Stimulated activated CD4-positive, alpha-beta T cell treated with anti-CD3 and anti-CD28 coated beads, Interleukin-2, amount 100 ng/mL, for 48 hours (primary cell): ENCODE measurements at regions not wholly inside any gene's neighbourhood (a gene's known extent, or its start where the extent isn't known, plus 50 kb on each side); places are given as distances from the start of the nearest gene placed in this dataset.

Experiments
- DNase-seq, 2 donors: peaks; one replicate each; pipeline ENCODE4 v3.0.0-alpha.2; 2020

DNA sequence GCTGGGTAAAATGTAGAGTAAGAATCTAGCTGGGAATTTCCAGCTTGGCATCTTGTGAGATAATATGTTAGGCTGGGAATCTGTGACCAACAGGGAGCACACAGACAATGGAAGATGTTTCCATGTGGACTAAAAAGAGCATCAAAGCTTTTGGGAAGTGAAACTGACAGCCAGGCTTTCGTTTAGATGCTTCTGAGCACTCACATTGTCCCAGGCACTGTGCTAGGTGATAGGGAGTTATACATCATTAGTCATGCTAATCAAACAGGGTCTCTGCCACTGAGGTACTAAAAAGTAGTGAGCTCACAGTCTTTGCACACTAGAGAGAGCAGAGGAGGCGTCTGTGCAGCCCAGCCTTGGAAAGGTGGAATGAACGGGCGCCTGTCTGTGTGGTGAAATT, 101.9 kb upstream of the SCOC start:
- no peak for DNase-seq

GRCh38 chr4:140269369-140269768, 104.1 kb upstream of the SCOC start:
- DNase-seq, result no peak

DNA sequence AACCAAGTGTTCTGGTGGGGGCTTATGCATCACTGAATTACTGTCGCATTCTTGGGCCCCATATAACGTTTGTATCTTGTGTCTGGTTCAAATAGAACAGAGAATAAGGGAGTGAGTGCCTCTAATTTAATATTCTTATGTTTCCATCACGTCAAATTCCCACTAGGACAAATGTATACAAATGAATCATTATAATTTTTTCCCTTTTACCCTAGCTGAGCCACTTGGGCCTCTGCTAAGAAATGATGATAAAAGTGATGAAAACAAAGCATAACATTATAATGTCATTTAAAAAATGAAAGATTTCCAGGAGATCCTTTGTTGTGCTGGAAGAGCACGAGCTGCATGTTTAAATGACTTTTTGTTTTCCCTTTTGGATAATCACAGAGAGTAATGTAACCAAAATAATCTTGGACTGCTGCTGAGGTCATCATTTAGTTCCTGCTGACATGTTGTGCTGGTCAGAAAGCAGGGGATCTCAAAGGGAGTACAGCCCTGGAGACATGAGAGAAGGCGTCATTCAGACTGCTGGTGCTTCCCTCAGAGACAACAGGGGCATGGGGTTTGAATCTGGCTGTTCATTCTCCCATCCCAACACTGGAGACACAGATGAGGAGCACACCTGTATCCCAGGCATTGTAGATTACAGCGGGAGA, 105.1 kb upstream of the SCOC start:
- DNase-seq, result no peak

GRCh38 chr4:140267576-140267975, 105.9 kb upstream of the SCOC start:
- no peak for DNase-seq

DNA sequence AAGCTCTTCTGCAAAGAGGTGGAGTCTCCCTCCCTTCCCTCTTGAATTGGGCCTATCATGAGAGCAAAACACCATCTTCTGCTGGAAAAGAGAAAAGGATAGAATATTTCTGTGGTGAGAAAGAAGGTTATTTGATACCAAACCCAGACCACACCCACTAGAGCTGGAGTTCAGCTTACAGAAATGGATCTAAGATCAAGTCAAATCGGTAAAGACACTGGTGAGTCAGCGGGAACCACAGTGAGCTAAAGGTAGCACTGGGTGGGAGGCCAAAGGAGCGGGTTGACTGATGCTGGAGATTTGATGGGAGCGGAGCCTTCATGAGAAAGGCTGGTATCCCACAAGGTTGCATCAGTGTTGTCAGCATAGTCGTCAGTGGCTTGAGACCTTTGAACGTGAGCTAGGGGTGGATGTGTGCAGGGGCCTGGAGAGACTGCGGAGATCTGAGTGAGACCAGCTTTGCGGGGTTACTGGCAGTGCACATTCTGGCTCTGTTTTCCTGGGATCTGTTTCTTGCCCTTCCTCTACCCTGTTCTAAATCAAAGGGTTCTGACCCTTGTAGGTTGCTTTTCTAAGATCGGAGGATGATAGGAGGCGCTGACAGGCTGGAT, 106.4 kb upstream of the SCOC start:
- DNase-seq, result peak in 1 of 2 donors; percentile 23

- no peak for DNase-seq
Measured at GRCh38 chr4:140260227-140260626, 106.2 kb upstream of the MAML3 start.

DNA sequence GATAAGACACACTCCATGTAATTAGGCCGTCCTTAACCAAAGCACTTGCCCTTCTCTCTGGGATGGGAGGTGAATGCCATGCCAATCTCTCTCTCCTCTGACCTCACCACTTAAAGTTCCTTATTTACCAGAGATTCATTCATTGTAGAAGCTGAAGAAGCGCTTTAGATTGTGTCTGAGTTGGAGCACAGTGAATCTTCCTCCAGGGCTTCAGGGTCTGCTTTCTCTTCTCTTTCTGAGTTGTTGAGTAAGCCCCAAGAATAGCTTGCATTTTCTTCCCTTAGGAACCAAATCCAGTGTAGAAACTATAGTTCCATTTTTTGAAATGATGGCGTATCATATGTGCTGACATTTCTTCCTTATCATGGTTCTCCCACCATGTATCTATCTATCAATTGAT, 104.5 kb upstream of the MAML3 start:
- DNase-seq, result no peak

- no peak for DNase-seq
Measured at GRCh38 chr4:140257461-140258305, 103.7 kb upstream of the MAML3 start.

DNA sequence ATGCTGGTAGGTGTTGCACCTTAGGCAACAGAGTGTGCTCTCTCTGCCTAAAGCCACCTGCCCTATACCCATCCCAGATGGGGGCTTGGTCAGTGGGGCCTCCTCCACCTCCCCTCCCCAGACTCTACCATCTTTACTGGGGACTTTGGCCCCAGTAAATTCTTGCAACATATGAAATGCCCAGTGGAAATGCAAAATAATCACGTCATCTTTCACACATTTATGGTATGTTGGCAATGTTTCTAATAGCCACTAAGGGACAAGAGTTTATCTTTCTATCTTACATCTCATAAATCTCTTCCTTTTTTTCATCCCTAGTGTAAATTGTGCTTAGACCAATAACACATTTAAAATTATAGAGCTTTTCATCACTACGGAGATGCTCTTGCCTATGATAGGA, 103.0 kb upstream of the MAML3 start:
- DNase-seq, result no peak

GRCh38 chr4:140256335-140256734, 102.4 kb upstream of the MAML3 start:
- DNase-seq, result no peak

- DNase-seq, result no peak
Measured at GRCh38 chr4:140255927-140256326, 101.9 kb upstream of the MAML3 start.

- no peak for DNase-seq
Measured at GRCh38 chr4:140255467-140255866, 101.5 kb upstream of the MAML3 start.

GRCh38 chr4:140254651-140255299, 100.8 kb upstream of the MAML3 start:
- no peak for DNase-seq

GRCh38 chr4:140253556-140254027, 99.6 kb upstream of the MAML3 start:
- DNase-seq, result no peak

DNA sequence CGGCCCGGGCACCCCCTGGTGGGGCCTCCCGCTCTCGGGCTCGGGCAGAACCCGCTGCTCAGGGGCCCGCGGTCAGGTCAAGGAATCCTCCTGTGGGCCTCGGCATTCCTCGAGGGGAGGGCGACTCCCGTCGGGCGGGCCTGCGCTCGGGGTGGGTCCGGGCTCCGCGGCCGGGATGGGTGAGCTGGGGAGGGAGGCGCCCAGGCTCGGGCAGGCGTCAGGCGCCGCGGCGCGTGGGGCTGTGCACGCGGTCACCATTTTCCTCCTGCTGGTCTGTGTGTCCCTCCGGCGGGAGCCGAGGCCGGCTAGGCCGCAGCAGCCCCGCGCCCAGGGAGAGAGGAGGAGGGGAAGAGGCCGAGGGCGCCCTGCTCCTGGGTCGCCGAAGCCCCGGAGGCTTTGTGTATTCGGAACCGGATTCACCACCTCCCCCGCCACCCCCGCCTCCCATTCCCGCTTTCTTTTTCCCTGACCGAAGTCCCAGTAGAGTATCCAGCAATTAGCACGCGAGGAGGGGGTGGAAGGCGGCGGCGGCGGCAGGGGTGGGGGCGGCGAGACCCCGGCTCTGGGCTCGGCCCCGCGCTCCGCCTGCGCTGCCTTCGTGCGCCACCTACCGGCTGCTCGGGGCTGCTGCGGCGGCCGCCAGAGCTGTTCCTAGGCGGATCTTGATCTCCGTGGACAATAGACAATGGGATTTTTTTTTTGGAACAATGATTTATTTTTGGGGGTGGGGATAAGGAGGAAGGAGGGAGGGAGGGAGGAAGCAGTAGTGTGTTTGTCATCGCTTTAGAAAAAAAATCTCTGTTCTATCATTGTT, 99.0 kb upstream of the MAML3 start:
- peak; percentile 58 to 66 for DNase-seq

DNA sequence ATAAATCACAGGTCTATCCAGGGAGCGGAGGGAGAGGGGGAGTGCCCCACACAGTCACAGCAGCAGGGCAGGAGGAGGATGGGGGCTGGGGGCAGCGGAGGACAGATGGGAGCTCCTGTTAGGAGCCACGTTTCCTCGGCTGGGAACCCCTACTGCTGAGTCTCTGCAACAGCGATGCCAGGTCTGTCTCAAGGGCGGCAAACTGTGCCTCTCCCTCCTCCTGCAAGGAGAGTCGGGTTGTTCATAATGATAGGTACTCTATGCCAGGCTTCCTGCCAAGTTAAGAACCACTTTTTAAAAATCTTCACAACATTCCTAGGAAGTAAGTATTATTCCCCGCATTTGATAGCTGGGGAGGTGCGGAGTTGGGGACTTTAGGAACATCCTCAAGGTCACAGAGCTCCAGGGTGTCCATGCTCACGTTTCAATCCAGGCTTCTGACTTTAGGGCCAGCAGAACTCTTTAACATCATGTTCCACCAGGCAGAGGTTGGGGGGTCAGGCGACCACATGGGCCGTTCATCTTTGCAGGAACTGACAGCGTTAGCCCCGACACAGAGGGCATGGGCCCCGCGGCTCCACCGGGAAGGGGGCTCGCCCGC, 98.3 kb upstream of the MAML3 start:
- no peak for DNase-seq

GRCh38 chr4:140251571-140251970, 97.6 kb upstream of the MAML3 start:
- DNase-seq, result no peak

- no peak for DNase-seq
Measured at GRCh38 chr4:140250989-140251552, 97.1 kb upstream of the MAML3 start.

- DNase-seq, result no peak
Measured at GRCh38 chr4:140249351-140249750, 95.4 kb upstream of the MAML3 start.

DNA sequence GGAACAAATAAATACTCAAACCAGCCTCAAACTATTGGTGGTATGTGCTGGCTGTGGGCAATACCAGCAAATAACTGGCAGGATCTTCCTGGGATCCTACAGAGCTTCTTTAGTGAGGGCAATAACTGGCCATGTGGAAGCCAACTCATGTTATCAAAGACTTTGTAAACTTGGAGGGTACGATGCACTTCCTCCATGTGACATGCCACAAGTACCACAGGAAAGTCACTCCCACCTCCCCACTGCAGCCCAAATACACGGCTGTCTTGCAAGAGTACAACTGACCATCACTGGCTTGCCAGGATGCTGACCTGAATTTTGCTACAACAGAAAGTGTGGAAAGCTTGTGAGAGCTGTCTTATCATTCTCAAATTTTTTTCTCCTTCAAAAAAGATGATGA, 93.3 kb upstream of the MAML3 start:
- DNase-seq, result no peak

DNA sequence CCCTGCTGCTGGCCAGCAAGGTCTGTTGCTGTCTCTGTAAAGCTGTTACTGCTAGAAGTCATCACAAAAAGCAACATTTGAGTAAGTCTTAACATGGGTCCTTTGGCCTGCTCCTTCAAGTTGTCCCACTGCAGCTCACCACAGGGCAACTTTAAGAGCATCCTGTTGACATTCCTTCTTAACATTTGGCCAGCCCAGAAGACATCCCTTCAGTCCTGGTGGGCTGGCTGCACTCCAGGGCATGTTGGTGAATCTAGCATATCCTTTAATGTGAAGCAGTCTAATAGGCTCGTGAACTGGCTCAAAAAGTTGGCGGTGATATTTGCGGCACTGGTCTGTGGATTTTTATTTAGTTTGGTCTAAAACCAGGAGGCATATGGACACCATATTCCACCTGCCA, 92.2 kb upstream of the MAML3 start:
- DNase-seq, result no peak

DNA sequence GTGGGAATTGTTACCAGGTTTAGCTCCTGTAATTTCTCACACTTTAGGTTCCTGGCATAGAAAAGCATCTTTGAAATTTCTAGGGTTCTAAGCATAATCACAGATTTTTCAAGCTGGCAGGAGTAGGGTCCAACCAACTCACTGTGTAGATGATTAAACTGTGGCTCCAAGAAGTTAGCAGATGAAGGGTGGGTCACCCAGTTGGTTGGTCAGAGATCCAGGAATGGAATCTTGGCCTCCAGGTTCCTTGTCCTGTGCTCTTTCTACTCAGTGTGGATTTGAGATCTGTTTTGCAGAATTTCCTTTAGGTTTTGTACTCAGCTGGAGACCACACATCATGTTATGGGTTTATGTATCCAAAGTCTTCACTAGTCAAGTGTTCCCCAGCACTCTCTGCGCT, 90.3 kb upstream of the MAML3 start:
- DNase-seq, result no peak
